Urinary bladder (tissue), 3 donors: ENCODE measurements at regions not wholly inside any gene's neighbourhood (a gene's known extent, or its start where the extent isn't known, plus 50 kb on each side); places are given as distances from the start of the nearest gene placed in this dataset.

Source experiments
- DNase-seq: peaks from one replicate; pipeline ENCODE4 v3.0.0-alpha.2; 2015; ENCODE audit errors: extremely low spot score
- H3K27ac ChIP-seq: one replicate; pipeline ENCODE4 v1.5.1; 2013; ENCODE audit warnings: low read depth, mild to moderate bottlenecking, moderate library complexity
- H3K36me3 ChIP-seq: one replicate; pipeline ENCODE4 v1.6.1; 2013; ENCODE audit warnings: mild to moderate bottlenecking, moderate library complexity; ENCODE audit not compliant: insufficient read depth
- H3K4me1 ChIP-seq: one replicate; pipeline ENCODE4 v1.6.1; 2013; ENCODE audit warnings: mild to moderate bottlenecking, moderate library complexity; ENCODE audit not compliant: insufficient read depth
- H3K4me3 ChIP-seq: one replicate; pipeline ENCODE4 v1.5.1; 2013; ENCODE audit warnings: low read depth, low read length
- WGBS: extraction: QIAGEN DNeasy Blood & Tissue Kit; methylation state at CpG from one replicate; pipeline ENCODE4 v1.1.7; 2013; 5-methylcytosine and 5-hydroxymethylcytosine counted together
- donor health status: healthy with polysubstance abuse.
- donor health status: healthy.

GRCh38 chr2:103010751-103011150 is 248.9 kb downstream of the TMEM182 start:
- H3K4me3 ChIP-seq: no peak overlapping the region
- no peaks in the 10 kb centered on the region for H3K4me1 ChIP-seq
- WGBS: 70% methylated on average over 10 of the region's 10 CpGs
- no peak for DNase-seq
- H3K36me3 ChIP-seq: no peaks in the 10 kb centered on the region
- no peak overlapping the region for H3K27ac ChIP-seq

- WGBS: 82% methylated on average over 3 of the region's 3 CpGs
- Histone ChIP-seq H3K4me3 (no peak overlapping the region), H3K36me3 (no peaks in the 10 kb centered on the region), H3K27ac (no peak overlapping the region), H3K4me1 (no peaks in the 10 kb centered on the region)
- no peak for DNase-seq
Measured at GRCh38 chr2:103012590-103012989, 250.8 kb downstream of the TMEM182 start.

GRCh38 chr2:103025056-103025455 is 263.2 kb downstream of the TMEM182 start:
- Histone ChIP-seq H3K27ac (no peak overlapping the region), H3K36me3 (no peaks in the 10 kb centered on the region), H3K4me3 (no peak overlapping the region), H3K4me1 (no peaks in the 10 kb centered on the region)
- DNase-seq: no peak
- 76% methylated on average over 1 of the region's 1 CpG for WGBS

GRCh38 chr2:103028181-103028580 is 266.4 kb downstream of the TMEM182 start:
- DNase-seq: no peak
- no peaks in the 10 kb centered on the region for H3K36me3 ChIP-seq
- no peak overlapping the region for H3K27ac ChIP-seq
- WGBS: 61% methylated on average over 2 of the region's 2 CpGs
- no peaks in the 10 kb centered on the region for H3K4me1 ChIP-seq
- H3K4me3 ChIP-seq: no peak overlapping the region
